BJ (cell line): ENCODE measurements at regions not wholly inside any gene's neighbourhood (a gene's known extent, or its start where the extent isn't known, plus 50 kb on each side); places are given as distances from the start of the nearest gene placed in this dataset.

Experiments used
- CTCF ChIA-PET: fragments of 350-600 bp; formaldehyde crosslinking; extraction: SDS; loops from one replicate; lab custom pipeline; 2021; ENCODE audit warnings: antibody characterized with exemption, inconsistent platforms; lab: Yijun Ruan, JAX
- POLR2A ChIA-PET: fragments of 300-600 bp; sonication (Branson Sonifier 250); formaldehyde crosslinking; extraction: SDS; loops from one replicate; lab custom pipeline; 2021; ENCODE audit warnings: antibody characterized with exemption; lab: Charles Lee
- DNase-seq: peaks from one replicate; pipeline ENCODE4 v3.0.0-alpha.2; 2011; ENCODE audit warnings: low read depth
- H3K27me3 ChIP-seq: 2 replicates; pipeline ENCODE4 v1.6.0; 2011; ENCODE audit warnings: low read length; ENCODE audit not compliant: control insufficient read depth, insufficient read depth
- H3K36me3 ChIP-seq: 2 replicates; pipeline ENCODE4 v1.5.1; 2011; ENCODE audit warnings: low read length; ENCODE audit not compliant: control insufficient read depth, insufficient read depth
- H3K4me3 ChIP-seq: 2 replicates; pipeline ENCODE4 v1.5.1; 2011; ENCODE audit warnings: low read depth, mild to moderate bottlenecking, control low read depth, low read length
- TF ChIP-seq, protein P1 (sequence below): IDR thresholded peaks from 2 replicates; pipeline ENCODE4 v1.5.1; 2011; ENCODE audit warnings: low read depth, mild to moderate bottlenecking, control low read depth, inconsistent platforms, low read length, moderate library complexity; ENCODE audit not compliant: insufficient read depth

DNA sequence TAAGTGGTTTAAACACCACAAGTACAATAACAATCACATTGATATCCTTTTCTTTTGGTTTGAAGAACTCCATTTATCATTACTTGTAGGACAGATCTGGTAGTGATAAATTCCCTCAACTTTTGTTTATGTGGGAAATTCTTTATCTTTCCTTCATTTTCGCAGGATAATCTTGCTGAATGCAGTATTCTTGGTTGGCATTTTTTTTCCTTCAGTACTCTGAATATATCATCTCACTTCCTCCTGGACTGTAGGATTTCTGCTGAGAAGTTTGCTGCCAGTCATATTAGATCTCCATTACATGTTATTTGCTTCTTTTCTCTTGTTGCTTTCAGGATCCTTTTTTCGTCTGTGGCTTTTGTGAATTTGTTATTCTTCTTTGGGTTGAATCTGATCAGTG is 179.0 kb upstream of the PLET1 start:
- ChIA-PET CTCF (interaction anchor here (1.5 kb wide), 1 partner anchor 39 kb away, joined by 4 read pairs; no protein-coding TSS in a partner anchor), POLR2A (interaction anchor here (0.6 kb wide), 1 partner anchor 624 kb away, joined by 3 read pairs; no protein-coding TSS in a partner anchor)
- no peak overlapping the region for H3K4me3 ChIP-seq
- TF ChIP-seq, protein P1, sequence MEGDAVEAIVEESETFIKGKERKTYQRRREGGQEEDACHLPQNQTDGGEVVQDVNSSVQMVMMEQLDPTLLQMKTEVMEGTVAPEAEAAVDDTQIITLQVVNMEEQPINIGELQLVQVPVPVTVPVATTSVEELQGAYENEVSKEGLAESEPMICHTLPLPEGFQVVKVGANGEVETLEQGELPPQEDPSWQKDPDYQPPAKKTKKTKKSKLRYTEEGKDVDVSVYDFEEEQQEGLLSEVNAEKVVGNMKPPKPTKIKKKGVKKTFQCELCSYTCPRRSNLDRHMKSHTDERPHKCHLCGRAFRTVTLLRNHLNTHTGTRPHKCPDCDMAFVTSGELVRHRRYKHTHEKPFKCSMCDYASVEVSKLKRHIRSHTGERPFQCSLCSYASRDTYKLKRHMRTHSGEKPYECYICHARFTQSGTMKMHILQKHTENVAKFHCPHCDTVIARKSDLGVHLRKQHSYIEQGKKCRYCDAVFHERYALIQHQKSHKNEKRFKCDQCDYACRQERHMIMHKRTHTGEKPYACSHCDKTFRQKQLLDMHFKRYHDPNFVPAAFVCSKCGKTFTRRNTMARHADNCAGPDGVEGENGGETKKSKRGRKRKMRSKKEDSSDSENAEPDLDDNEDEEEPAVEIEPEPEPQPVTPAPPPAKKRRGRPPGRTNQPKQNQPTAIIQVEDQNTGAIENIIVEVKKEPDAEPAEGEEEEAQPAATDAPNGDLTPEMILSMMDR, result no peak
- 0 out of 2 replicates have a peak, but pooled peaks cover 1% of the 10 kb centered on the region for H3K27me3 ChIP-seq
- H3K36me3 ChIP-seq, result no peaks in the 10 kb centered on the region
- DNase-seq, result no peak

DNA sequence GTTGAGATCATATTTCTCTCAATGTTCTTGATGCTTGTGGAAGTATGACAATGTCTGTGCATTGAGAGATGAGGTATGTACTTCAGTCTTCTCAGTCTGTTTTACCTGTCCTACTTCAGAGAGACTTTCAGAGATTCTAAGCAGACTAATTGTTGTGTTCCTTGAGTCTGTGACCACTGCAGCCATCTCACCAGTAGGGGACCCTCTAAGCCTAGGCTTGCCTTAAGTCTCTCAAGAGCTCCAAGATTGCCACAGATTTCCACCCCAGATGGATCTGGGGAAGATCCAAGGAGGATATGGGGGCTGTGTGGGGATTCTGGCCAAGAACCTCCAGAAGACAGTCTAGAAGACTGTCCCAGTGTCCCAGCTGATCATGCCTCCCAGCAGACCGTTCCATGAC is 179.9 kb upstream of the PLET1 start:
- TF ChIP-seq, protein P1, result 0 out of 2 replicates have a peak, but pooled peaks have one; percentile 16
- no peak for DNase-seq
- CTCF ChIA-PET, result interaction anchor here (1.5 kb wide), 1 partner anchor 40 kb away, joined by 4 read pairs; no protein-coding TSS in a partner anchor
- Histone ChIP-seq H3K36me3 (no peaks in the 10 kb centered on the region), H3K27me3 (0 out of 2 replicates have a peak, but pooled peaks cover 1% of the 10 kb centered on the region), H3K4me3 (no peak overlapping the region)
- POLR2A ChIA-PET, result no interaction called here

DNA sequence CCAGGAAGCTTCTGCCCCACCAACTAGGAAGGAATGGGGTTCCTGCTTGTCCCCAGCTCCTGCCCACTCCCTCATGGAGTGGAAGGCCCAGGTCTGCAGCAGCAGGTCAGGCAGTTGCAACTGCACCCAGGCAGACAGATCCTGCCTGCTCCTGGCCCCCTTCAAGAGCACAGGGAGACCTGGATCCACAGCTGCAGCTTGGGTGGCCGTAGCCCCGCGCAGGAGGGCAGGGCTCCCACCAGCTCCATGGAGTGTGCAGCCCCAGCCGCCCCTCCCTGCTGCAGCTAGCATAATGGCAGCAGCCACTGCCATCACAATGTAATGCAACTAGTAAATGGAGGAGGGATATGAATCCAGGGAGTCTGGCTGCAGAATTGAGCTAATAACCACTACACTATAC is 187.5 kb upstream of the PLET1 start:
- ChIA-PET POLR2A (no interaction called here), CTCF (no interaction called here)
- peaks cover 1% of the 10 kb centered on the region; the same call in 1 of the 2 replicates for H3K27me3 ChIP-seq

DNA sequence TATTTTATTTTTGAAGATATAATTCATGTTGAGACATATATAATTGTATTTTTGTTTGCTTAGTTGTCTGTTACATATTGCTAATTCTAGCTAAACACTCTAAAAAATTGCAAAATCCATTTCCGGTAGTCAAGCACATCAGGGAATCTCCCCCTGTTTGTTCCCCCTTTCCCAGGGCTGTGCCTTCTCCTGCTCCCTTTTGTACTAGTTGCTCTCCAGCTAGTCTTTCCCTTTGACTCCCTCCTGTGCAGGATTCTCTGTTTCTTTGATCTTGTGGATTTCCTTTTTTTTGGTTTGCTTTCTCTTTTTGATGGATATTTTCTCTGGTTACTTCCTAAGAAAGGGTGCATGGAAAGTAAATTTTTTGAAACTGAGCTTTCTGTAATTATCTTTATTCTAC is 188.1 kb upstream of the PLET1 start:
- ChIA-PET CTCF (interaction anchor here (0.6 kb wide), 1 partner anchor 119 kb away, joined by 3 read pairs; no protein-coding TSS in a partner anchor), POLR2A (no interaction called here)
- Histone ChIP-seq H3K36me3 (no peaks in the 10 kb centered on the region), H3K4me3 (no peak overlapping the region), H3K27me3 (peaks cover 1% of the 10 kb centered on the region; the same call in 1 of the 2 replicates)
- DNase-seq, result no peak
- TF ChIP-seq, protein P1, result no peak

More for the DNA sequence above, 187.5 kb upstream of the PLET1 start:
- Histone ChIP-seq H3K4me3 (no peak overlapping the region), H3K36me3 (no peaks in the 10 kb centered on the region)
- no peak for DNase-seq
- TF ChIP-seq, protein P1, result no peak

DNA sequence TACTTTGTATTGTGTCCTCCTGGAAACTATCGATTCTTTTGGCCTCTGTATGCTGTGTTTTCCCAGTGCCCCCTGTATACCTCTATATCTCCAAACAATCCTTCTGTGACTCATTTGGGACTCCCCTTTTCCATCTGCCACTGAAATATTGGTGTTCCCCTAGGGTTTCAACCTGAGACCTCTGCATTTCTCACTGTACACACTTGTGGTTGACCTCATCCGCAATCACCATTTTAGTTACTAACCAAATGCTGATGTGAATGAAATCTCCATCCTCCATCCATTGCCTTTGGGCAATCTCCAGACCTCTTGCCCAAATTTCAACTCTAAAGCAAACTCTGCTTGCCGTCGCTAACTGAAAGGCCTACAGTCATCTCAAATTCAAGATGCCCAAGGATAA is 190.6 kb upstream of the PLET1 start:
- peaks cover 1% of the 10 kb centered on the region; the same call in 1 of the 2 replicates for H3K27me3 ChIP-seq
- ChIA-PET POLR2A (no interaction called here), CTCF (interaction anchor here (1.0 kb wide), 1 partner anchor 13 kb away, joined by 3 read pairs; no protein-coding TSS in a partner anchor)
- no peak overlapping the region for H3K4me3 ChIP-seq
- DNase-seq, result no peak
- no peaks in the 10 kb centered on the region for H3K36me3 ChIP-seq
- TF ChIP-seq, protein P1, result no peak
